Endothelial cell of umbilical vein (primary cell): ENCODE measurements at regions not wholly inside any gene's neighbourhood (a gene's known extent, or its start where the extent isn't known, plus 50 kb on each side); places are given as distances from the start of the nearest gene placed in this dataset.

Source experiments
- BruUV-seq: library from RNA; stranded (reverse); fragments of 400-500 nt; replicated peaks from 2 replicates; lab custom pipeline; 2021; lab: Mats Ljungman, UMichigan
- CTCF ChIA-PET: fragments of 300-600, 350-600 bp; sonication (Branson Sonifier 250); formaldehyde crosslinking; loops from one replicate; lab custom pipeline; 2021; ENCODE audit warnings: antibody characterized with exemption, inconsistent platforms; lab: Charles Lee
- POLR2A ChIA-PET: fragments of 300-600, 350-600 bp; sonication (Branson Sonifier 250); formaldehyde crosslinking; loops from one replicate; lab custom pipeline; 2021; ENCODE audit warnings: antibody characterized with exemption, inconsistent platforms; lab: Charles Lee
- DNase-seq: peaks from one replicate; pipeline ENCODE4 v3.0.0-alpha.2; 2011; ENCODE audit warnings: low read depth, low spot score
- FAIRE-seq: peaks from 2 replicates; lab custom pipeline; 2011; peaks lifted over from hg19 to GRCh38; lab: Jason Lieb, UNC
- H2AFZ ChIP-seq: 2 replicates; pipeline ENCODE4 v1.6.0; 2012; ENCODE audit warnings: low read depth, low read length, control low read depth, inconsistent platforms
- H3K27ac ChIP-seq: 2 replicates; pipeline ENCODE4 v1.5.1; 2011; ENCODE audit warnings: low read depth, mild to moderate bottlenecking, control low read depth, low read length, moderate library complexity; ENCODE audit not compliant: insufficient read depth
- H3K27me3 ChIP-seq, 2 experiments: 2 replicates each; pipeline versions ENCODE4 v1.6.0 to v1.6.1; 2011; ENCODE audit warnings: low read length in 2 of 2, mixed read lengths in 1 of 2; ENCODE audit not compliant: control insufficient read depth in 2 of 2, insufficient read depth in 2 of 2
- H3K36me3 ChIP-seq, 2 experiments: 2 replicates in 1 of 2; 3 replicates in 1 of 2; pipeline ENCODE4 v1.5.1; 2011; ENCODE audit warnings: low read length in 2 of 2, mild to moderate bottlenecking in 1 of 2, moderate library complexity in 1 of 2; ENCODE audit not compliant: control insufficient read depth in 2 of 2, insufficient read depth in 2 of 2; ENCODE audit errors: extremely low read depth in 1 of 2
- H3K4me1 ChIP-seq: 3 replicates; pipeline ENCODE4 v1.5.1; 2011; ENCODE audit warnings: mild to moderate bottlenecking, low read length; ENCODE audit not compliant: control insufficient read depth, insufficient read depth; ENCODE audit errors: extremely low read depth
- H3K4me2 ChIP-seq: 2 replicates; pipeline ENCODE4 v1.6.1; 2011; ENCODE audit warnings: low read length, control low read depth, mixed read lengths; ENCODE audit not compliant: insufficient read depth
- H3K4me3 ChIP-seq, 3 experiments: fragments of 200-600 bp in 1 of 3; sonication (generic), shearing (Covaris generic) in 1 of 3; replicated peaks in 1 of 3; 2 replicates each; pipeline ENCODE4 v1.5.1; 2011 to 2016; ENCODE audit warnings: control low read depth in 3 of 3, low read length in 3 of 3, mild to moderate bottlenecking in 2 of 3, inconsistent platforms in 1 of 3, low read depth in 1 of 3, moderate library complexity in 1 of 3; ENCODE audit not compliant: insufficient read depth in 1 of 3
- H3K79me2 ChIP-seq: 2 replicates; pipeline ENCODE4 v1.6.0; 2012; ENCODE audit warnings: low read length, inconsistent platforms; ENCODE audit not compliant: control insufficient read depth, insufficient read depth
- H3K9ac ChIP-seq: replicated peaks from 2 replicates; pipeline ENCODE3; 2011; ENCODE audit warnings: low read length, control low read depth; ENCODE audit not compliant: insufficient read depth; ENCODE audit errors: extremely low read depth
- H3K9me1 ChIP-seq: replicated peaks from 3 replicates; pipeline ENCODE4 v1.6.0; 2011; ENCODE audit warnings: mild to moderate bottlenecking, low read length; ENCODE audit not compliant: control insufficient read depth, insufficient read depth; ENCODE audit errors: extremely low read depth
- H3K9me3 ChIP-seq: replicated peaks from 2 replicates; pipeline ENCODE4 v1.5.1; 2012; ENCODE audit warnings: low read length, inconsistent platforms; ENCODE audit not compliant: control insufficient read depth, insufficient read depth
- H4K20me1 ChIP-seq: replicated peaks from 2 replicates; pipeline ENCODE3; 2011; ENCODE audit warnings: mild to moderate bottlenecking, low read length; ENCODE audit not compliant: control insufficient read depth, insufficient read depth; ENCODE audit errors: extremely low read depth
- EZH2 ChIP-seq: IDR thresholded peaks from 2 replicates; pipeline ENCODE4 v1.6.1; 2012; ENCODE audit warnings: borderline replicate concordance, low read depth, mild to moderate bottlenecking, moderate library complexity, low read length, inconsistent platforms; ENCODE audit not compliant: severe bottlenecking
- FOS ChIP-seq: IDR thresholded peaks from 2 replicates; pipeline ENCODE4 v1.6.1; 2011; ENCODE audit warnings: mild to moderate bottlenecking, low read length, moderate library complexity, borderline replicate concordance; ENCODE audit not compliant: insufficient read depth
- GATA2 ChIP-seq: IDR thresholded peaks from 2 replicates; pipeline ENCODE4 v1.7.0; 2011; ENCODE audit warnings: low read depth, mild to moderate bottlenecking, moderate library complexity, mixed read lengths, low read length; ENCODE audit not compliant: insufficient read length, insufficient read depth
- JUN ChIP-seq: IDR thresholded peaks from 2 replicates; pipeline ENCODE4 v1.6.1; 2011; ENCODE audit warnings: borderline replicate concordance, low read depth; ENCODE audit not compliant: insufficient read length, insufficient read depth
- MYC ChIP-seq: IDR thresholded peaks from one replicate; pipeline ENCODE4 v1.6.1; 2011; ENCODE audit warnings: mild to moderate bottlenecking, low read depth, low read length
- POLR2A ChIP-seq: IDR thresholded peaks from 2 replicates; pipeline ENCODE4 v1.6.1; 2012; ENCODE audit warnings: low read depth, mild to moderate bottlenecking, control low read depth, low read length
- POLR2AphosphoS5 ChIP-seq: IDR thresholded peaks from 2 replicates; pipeline ENCODE4 v1.6.1; 2012; ENCODE audit warnings: low read depth, mild to moderate bottlenecking, control low read depth, low read length, moderate library complexity; ENCODE audit not compliant: insufficient read depth
- dilution Hi-C: fragments of 300-500 bp; cut with MboI; formaldehyde crosslinking; loops from one replicate; pipeline ENCODE4 v1.15.0; 2019; ENCODE audit warnings: low sequenced_read_pairs; ENCODE audit not compliant: extremely low pct_ligation_motif_present
- intact Hi-C: fragments of 100-400 bp; cut with micrococcal nuclease; formaldehyde crosslinking; loops from one replicate; pipeline ENCODE4 v1.10.0; 2022
- TF ChIP-seq, protein P1 (sequence below), 2 donors: IDR thresholded peaks; 1 replicate in 1 of 2; 2 replicates in 1 of 2; pipeline ENCODE4 v1.5.1; 2011; ENCODE audit warnings: low read length in 2 of 2, mild to moderate bottlenecking in 2 of 2, moderate library complexity in 2 of 2, control low read depth in 1 of 2, inconsistent platforms in 1 of 2, low read depth in 1 of 2; ENCODE audit not compliant: insufficient read depth in 1 of 2; ENCODE audit errors: extremely low read depth in 1 of 2
- TF ChIP-seq, protein P2 (sequence below): IDR thresholded peaks from 2 replicates; pipeline ENCODE4 v1.6.1; 2011; ENCODE audit not compliant: insufficient read depth, insufficient read length

DNA sequence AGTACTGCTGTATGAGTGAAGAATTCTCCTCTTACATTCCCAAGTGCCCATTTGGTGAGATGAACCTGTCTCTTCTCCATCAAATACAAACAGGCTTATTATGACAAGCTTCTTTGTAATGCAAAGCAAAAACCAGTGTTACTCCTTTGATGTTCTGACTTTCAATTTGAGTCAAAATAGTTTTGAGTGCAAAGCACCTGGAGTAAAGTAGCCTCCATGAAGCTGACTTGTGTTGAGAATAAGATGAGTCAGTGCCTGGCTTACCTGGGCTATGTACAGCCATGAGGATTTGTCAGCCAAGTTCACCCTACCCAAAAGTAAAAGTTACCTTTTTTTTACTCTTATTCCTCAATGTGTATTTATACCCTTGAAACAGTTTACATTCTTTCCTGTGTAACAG, 132.5 kb upstream of the FMR1 start:
- Histone ChIP-seq H3K9me3 (no peaks in the 10 kb centered on the region), H3K9me1 (no peaks in the 10 kb centered on the region), H3K4me2 (no peak overlapping the region), H3K27me3 (no peaks in the 10 kb centered on the region), H3K27ac (no peak overlapping the region), H3K4me1 (no peaks in the 10 kb centered on the region), H3K36me3 (no peaks in the 10 kb centered on the region), H3K9ac (no peak overlapping the region), H4K20me1 (no peaks in the 10 kb centered on the region), H3K4me3 (no peak overlapping the region), H2AFZ (no peak overlapping the region), H3K79me2 (no peaks in the 10 kb centered on the region)
- dilution Hi-C loops (no loop called here), intact Hi-C loops (no loop called here)
- no TSS peak for BruUV-seq
- TF ChIP-seq, protein P1, sequence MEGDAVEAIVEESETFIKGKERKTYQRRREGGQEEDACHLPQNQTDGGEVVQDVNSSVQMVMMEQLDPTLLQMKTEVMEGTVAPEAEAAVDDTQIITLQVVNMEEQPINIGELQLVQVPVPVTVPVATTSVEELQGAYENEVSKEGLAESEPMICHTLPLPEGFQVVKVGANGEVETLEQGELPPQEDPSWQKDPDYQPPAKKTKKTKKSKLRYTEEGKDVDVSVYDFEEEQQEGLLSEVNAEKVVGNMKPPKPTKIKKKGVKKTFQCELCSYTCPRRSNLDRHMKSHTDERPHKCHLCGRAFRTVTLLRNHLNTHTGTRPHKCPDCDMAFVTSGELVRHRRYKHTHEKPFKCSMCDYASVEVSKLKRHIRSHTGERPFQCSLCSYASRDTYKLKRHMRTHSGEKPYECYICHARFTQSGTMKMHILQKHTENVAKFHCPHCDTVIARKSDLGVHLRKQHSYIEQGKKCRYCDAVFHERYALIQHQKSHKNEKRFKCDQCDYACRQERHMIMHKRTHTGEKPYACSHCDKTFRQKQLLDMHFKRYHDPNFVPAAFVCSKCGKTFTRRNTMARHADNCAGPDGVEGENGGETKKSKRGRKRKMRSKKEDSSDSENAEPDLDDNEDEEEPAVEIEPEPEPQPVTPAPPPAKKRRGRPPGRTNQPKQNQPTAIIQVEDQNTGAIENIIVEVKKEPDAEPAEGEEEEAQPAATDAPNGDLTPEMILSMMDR (IDR thresholded peaks at IDR 0.05; ENCODE audit: extremely low read depth in 1 of 2, insufficient read depth in 1 of 2, low read depth in 1 of 2, low read length in 2 of 2): no peak
- no peak for TF ChIP-seq FOS
- TF ChIP-seq POLR2A: no peak
- no peak for TF ChIP-seq JUN
- TF ChIP-seq POLR2AphosphoS5: no peak
- no peak for TF ChIP-seq EZH2
- TF ChIP-seq MYC: no peak
- TF ChIP-seq, protein P2, sequence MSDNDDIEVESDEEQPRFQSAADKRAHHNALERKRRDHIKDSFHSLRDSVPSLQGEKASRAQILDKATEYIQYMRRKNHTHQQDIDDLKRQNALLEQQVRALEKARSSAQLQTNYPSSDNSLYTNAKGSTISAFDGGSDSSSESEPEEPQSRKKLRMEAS: no peak
- TF ChIP-seq GATA2: no peak
- DNase-seq (no peak), FAIRE-seq (no peak)
- POLR2A ChIA-PET: no interaction called here
- CTCF ChIA-PET: no interaction called here
